Tibial artery (tissue), 4 donors: ENCODE measurements at regions not wholly inside any gene's neighbourhood (a gene's known extent, or its start where the extent isn't known, plus 50 kb on each side); places are given as distances from the start of the nearest gene placed in this dataset.
"Not testable (repeated sequence)": the region's sequence is repeated elsewhere in the genome, so short reads cannot be mapped to it uniquely, and the experiment has no call there.

ENCODE experiments used
- DNase-seq, 2 donors: peaks; one replicate each; pipeline ENCODE4 v3.0.0-alpha.2; 2019
- H3K27ac ChIP-seq, 2 donors: fragments of 200-600 bp; sonication (generic) in 1 of 2; 1 replicate in 1 of 2; 2 replicates in 1 of 2; pipeline ENCODE4 v1.5.1; 2018 to 2019; ENCODE audit warnings: mild to moderate bottlenecking in 1 of 2
- H3K27me3 ChIP-seq, 2 donors: fragments of 200-600 bp; sonication (generic) in 1 of 2; one replicate each; pipeline versions ENCODE4 v1.5.1 to v1.6.0; 2016 to 2019
- H3K36me3 ChIP-seq, 3 donors: fragments of 200-600 bp; sonication (generic) in 2 of 3; one replicate each; pipeline ENCODE4 v1.5.1; 2016 to 2019; ENCODE audit warnings: mild to moderate bottlenecking in 2 of 3
- H3K4me1 ChIP-seq, 4 donors: fragments of 200-600 bp; sonication (generic) in 2 of 4; 1 replicate in 3 of 4; 2 replicates in 1 of 4; pipeline ENCODE4 v1.5.1; 2016 to 2019
- H3K4me3 ChIP-seq, 2 donors: fragments of 200-600 bp; sonication (generic) in 1 of 2; 1 replicate in 1 of 2; 2 replicates in 1 of 2; pipeline ENCODE4 v1.5.1; 2018 to 2019; ENCODE audit warnings: mild to moderate bottlenecking in 2 of 2
- H3K9me3 ChIP-seq, 3 donors: fragments of 200-600 bp; sonication (generic) in 1 of 3; one replicate each; pipeline ENCODE4 v1.5.1; 2016 to 2019
- intact Hi-C: fragments of 100-400 bp; cut with DNase I; formaldehyde crosslinking; loops from one replicate; pipeline ENCODE4 v1.15.0; 2023; ENCODE audit warnings: low total_unique reads
- TF ChIP-seq, protein P1 (sequence below), 2 experiments: fragments of 200-600 bp in 1 of 2; fragments of 450-650 bp in 1 of 2; IDR thresholded peaks; one replicate each; pipeline ENCODE4 v1.5.1; 2017 to 2019; ENCODE audit warnings: antibody characterized with exemption in 2 of 2, mild to moderate bottlenecking in 1 of 2, moderate library complexity in 1 of 2

DNA sequence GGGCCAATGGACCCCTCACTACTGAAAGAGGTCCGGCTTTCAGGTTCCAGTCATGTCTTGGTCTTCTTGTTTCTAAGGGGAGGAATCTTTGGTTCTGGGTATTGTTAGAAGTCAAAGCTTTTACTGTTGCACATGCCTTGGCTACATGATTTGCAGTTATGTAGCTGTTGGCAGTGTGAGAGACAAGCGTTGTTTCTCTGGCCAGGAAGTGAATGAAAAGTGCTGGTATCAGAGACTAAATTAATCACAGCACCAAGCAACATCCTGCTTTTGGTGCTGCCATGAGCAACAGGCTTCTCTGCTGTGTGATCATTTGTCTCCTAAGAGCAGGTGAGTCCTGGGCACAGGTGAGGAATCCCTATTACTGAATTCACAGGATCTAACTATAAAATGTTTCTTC lies 100.1 kb upstream of the PRSS3 start:
- DNase-seq = no peak
- intact Hi-C loops = no loop called here

DNA sequence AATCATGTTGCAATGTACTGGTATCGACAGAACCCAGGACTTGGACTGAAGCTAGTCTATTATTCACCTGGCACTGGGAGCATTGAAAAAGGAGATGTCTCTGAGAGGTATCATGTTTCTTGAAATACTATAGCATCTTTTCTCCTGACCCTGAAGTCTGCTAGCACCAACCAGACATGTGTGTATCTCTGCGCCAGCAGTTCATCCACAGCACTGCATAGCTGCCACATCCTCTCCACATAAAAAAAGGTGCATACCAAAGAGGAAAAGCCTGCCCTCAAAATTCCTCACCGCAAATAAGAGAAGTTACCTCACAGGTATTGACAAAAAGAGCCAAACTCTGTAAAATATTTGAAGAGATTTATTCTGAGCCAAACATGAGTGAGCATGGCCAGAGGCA lies 99.5 kb upstream of the PRSS3 start:
- no peak for DNase-seq
- no peak overlapping the region for H3K27ac ChIP-seq
- no peaks in the 10 kb centered on the region for H3K9me3 ChIP-seq
- peaks cover 0 to 4% (median 0%) of the 10 kb centered on the region in 4 donors for H3K4me1 ChIP-seq
- TF ChIP-seq, protein P1, sequence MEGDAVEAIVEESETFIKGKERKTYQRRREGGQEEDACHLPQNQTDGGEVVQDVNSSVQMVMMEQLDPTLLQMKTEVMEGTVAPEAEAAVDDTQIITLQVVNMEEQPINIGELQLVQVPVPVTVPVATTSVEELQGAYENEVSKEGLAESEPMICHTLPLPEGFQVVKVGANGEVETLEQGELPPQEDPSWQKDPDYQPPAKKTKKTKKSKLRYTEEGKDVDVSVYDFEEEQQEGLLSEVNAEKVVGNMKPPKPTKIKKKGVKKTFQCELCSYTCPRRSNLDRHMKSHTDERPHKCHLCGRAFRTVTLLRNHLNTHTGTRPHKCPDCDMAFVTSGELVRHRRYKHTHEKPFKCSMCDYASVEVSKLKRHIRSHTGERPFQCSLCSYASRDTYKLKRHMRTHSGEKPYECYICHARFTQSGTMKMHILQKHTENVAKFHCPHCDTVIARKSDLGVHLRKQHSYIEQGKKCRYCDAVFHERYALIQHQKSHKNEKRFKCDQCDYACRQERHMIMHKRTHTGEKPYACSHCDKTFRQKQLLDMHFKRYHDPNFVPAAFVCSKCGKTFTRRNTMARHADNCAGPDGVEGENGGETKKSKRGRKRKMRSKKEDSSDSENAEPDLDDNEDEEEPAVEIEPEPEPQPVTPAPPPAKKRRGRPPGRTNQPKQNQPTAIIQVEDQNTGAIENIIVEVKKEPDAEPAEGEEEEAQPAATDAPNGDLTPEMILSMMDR (IDR thresholded peaks at IDR 0.05) = no peak
- H3K36me3 ChIP-seq = no peaks in the 10 kb centered on the region
- H3K4me3 ChIP-seq = no peak overlapping the region
- H3K27me3 ChIP-seq = no peaks in the 10 kb centered on the region
- intact Hi-C loops = no loop called here

More for the DNA sequence above, 100.1 kb upstream of the PRSS3 start:
- peaks cover 0 to 4% (median 0%) of the 10 kb centered on the region in 4 donors for H3K4me1 ChIP-seq
- TF ChIP-seq, protein P1 (IDR thresholded peaks at IDR 0.05) = no peak
- no peaks in the 10 kb centered on the region for H3K27me3 ChIP-seq
- no peak overlapping the region for H3K27ac ChIP-seq
- no peaks in the 10 kb centered on the region for H3K9me3 ChIP-seq
- no peak overlapping the region for H3K4me3 ChIP-seq
- H3K36me3 ChIP-seq = no peaks in the 10 kb centered on the region

DNA sequence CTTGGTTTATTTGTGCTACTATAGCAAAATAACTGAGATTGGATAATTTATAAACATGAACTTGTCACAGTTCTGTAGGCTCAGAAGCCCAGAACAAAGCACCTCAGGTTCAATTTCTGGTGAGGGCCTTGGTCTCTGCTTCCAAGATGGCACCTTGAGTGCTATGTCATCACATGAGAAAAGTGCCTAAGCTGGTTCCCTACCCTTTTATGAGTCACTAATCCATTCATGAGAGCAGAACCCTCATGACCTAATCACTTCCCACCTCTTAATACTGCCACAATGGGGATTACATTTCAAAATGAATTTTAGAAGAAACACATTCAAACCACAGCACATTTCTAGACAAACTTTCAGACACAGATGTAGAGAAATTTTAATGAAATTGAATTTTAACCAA lies 98.2 kb upstream of the PRSS3 start:
- Histone ChIP-seq H3K4me1 (peaks cover 0 to 4% (median 0%) of the 10 kb centered on the region in 4 donors), H3K27ac (no peak overlapping the region), H3K4me3 (no peak overlapping the region), H3K27me3 (no peaks in the 10 kb centered on the region), H3K9me3 (no peaks in the 10 kb centered on the region), H3K36me3 (no peaks in the 10 kb centered on the region)
- no peak for DNase-seq
- intact Hi-C loops = no loop called here
- TF ChIP-seq, protein P1 (IDR thresholded peaks at IDR 0.05) = no peak

DNA sequence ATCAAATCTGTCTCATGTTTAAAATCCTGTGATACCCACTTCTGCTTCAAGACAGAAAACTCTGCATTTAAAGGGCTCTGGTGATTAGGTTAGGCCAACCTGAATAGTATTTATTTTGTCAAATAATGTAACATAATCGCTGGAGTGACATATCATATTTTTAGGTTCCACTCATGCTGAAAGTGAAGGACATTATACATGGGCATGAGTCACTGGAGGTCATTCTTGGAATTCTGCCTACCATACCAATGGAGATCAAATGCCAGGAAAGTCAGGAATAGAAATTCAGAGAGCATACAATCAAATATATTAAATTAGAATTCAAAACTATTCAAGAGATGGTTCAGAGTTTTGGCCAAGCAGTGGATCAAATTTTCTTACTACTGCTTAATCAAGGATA lies 97.1 kb upstream of the PRSS3 start:
- Histone ChIP-seq H3K4me1 (peaks cover 0 to 4% (median 0%) of the 10 kb centered on the region in 4 donors), H3K36me3 (no peaks in the 10 kb centered on the region), H3K27ac (no peak overlapping the region), H3K4me3 (no peak overlapping the region), H3K9me3 (no peaks in the 10 kb centered on the region), H3K27me3 (no peaks in the 10 kb centered on the region)
- intact Hi-C loops = no loop called here
- no peak for DNase-seq
- TF ChIP-seq, protein P1 (IDR thresholded peaks at IDR 0.05) = no peak

DNA sequence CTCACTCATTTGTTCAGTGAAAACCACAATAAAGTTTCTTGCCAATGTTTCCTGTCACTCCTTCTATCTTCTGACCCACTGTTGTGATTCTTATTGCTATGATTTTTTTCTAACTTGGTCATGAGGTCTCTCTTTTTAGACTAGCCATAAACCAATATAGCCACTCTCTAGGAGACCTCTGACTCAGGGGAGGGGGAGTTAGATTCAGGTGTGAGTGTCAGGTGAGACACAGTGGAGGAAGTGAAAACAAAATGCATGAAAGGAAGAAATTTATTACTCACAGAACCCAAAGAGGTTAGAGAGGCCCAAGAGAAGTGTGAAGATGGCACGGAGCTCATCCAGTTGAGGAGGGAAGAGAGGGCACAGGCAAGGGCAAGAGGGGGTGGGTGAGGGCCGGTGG lies 94.4 kb upstream of the PRSS3 start:
- intact Hi-C loops = not testable (repeated sequence)

DNA sequence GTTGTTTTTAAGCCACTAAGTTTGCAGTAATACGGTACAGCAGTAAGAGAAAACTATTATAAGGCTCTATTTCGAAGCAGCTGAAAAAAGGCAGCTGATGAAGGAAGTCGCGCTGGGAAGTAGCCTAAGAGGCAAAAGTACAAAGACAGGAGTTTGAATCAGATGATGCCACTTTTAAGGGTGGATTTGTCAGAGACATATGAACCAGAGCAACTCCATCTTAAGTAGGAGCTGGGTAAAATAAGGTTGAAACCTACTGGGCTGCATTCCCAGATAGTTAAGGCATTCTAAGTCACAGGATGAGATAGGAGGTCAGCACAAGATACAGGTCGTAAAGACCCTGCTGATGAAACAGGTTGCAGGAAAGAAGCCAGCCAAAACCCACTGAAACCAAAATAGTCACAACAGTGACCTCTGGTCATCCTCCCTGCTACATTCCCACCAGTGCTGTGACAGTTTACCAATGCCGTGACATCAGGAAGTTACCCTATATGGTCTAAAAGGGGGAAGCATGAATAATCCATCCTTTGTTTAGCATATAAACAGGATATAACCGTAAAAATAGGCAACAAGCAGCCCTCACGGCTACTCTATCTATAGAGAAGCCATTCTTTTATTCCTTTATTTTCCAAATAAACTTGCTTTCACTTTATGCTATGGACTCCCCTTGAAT lies 91.8 kb upstream of the PRSS3 start:
- no peaks in the 10 kb centered on the region for H3K27me3 ChIP-seq
- TF ChIP-seq, protein P1 (IDR thresholded peaks at IDR 0.05) = no peak
- H3K4me1 ChIP-seq = no peaks in the 10 kb centered on the region
- no peak for DNase-seq
- no peak overlapping the region for H3K27ac ChIP-seq
- intact Hi-C loops = no loop called here
- no peaks in the 10 kb centered on the region for H3K9me3 ChIP-seq
- no peaks in the 10 kb centered on the region for H3K36me3 ChIP-seq
- H3K4me3 ChIP-seq = no peak overlapping the region

More for the DNA sequence above, 94.4 kb upstream of the PRSS3 start:
- H3K4me3 ChIP-seq, H3K4me1 ChIP-seq, H3K36me3 ChIP-seq, H3K27ac ChIP-seq, H3K27me3 ChIP-seq, H3K9me3 ChIP-seq, DNase-seq: not testable (repeated sequence)

DNA sequence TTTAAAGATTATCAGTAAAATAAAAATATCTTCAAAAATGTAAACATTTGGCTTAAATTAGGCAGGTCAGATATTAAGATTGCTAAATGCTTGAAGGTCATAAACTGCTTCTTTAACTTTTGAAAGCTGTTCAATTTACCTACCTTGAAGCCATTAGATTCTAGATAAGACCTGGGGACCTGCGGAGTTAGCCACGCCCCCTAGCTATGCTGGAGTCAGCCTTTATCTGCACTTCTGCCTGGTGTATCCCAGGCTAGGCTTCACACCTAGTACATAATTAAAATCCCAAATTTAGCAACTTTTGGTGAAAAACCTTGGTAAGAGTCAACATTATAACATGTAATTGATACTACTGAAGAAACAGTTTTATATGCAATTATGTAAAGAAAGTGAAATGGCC lies 89.9 kb upstream of the PRSS3 start:
- H3K4me1 ChIP-seq, intact Hi-C loops, H3K9me3 ChIP-seq, H3K4me3 ChIP-seq, H3K27me3 ChIP-seq, H3K27ac ChIP-seq, DNase-seq, H3K36me3 ChIP-seq: not testable (repeated sequence)
